GM19328 (cell line): ENCODE measurements at regions not wholly inside any gene's neighbourhood (a gene's known extent, or its start where the extent isn't known, plus 50 kb on each side); places are given as distances from the start of the nearest gene placed in this dataset.
"Not testable (repeated sequence)": the region's sequence is repeated elsewhere in the genome, so short reads cannot be mapped to it uniquely, and the experiment has no call there.

Experiments
- ATAC-seq: cut with Tn5 transposase; IDR thresholded peaks from one replicate; pipeline ENCODE4 v1.9.1; 2021; ENCODE audit warnings: mild to moderate bottlenecking, moderate library complexity; ENCODE audit not compliant: unreplicated experiment

GRCh38 chr1:38615680-38616079, 243.9 kb downstream of the RRAGC start:
- ATAC-seq, result no peak

DNA sequence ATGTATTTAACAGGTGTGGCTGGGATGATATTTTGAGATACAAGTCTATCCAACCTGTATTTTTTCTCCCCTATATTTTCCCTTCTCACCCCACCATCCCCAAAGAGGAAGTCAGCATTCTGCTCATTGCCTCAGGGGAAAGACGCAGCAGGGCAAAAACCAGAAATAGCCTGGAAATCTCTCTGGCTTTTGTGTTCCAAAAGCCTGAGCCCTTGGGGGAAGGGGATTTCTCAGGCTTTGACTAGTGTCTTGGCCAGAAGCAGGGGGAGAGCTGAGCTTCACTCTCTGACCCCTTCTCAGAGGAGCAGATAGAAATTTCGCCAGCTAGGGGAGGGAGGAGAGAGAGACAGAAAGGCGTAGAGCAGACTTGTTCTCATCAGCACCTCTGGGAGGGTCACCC, 244.7 kb downstream of the RRAGC start:
- ATAC-seq, result no peak

DNA sequence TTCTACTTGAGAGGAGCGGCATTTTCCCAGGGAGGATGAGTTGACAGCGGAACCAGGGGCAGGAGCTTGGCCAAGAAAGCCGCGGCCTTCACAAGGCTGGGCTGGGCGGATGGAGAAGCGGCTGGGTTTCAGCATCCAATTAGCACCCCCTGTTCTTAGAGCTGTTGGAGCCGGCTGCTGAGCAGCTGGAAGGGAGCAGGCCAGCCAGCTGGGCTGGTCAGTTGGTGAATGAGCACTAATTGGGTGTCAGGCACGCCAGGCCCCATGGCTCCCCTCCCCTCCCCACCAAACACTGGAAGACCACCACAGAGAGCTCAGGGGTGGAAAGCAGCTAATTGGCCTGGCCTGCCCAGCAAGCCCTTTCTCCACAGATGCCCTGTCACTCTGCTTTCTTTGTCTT, 245.6 kb downstream of the RRAGC start:
- ATAC-seq, result no peak

DNA sequence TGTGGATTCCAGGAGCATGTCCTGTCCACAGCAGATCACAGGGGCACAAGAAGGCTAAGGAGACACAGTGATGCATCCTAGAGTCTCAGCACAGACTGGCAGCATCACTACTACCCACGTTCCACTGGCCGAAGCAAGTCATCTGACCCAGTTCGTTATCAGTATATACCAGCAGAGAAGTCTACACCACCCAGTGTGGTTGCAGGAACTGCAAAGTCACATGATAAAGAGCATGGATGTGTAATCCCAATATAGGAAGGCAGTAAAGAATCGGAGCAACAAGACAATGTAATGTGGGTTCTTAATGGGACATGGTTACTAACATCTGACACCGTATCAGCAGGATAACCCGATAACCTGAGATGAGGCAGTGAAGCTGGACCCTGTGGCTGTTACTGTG, 246.6 kb downstream of the RRAGC start:
- no peak for ATAC-seq

DNA sequence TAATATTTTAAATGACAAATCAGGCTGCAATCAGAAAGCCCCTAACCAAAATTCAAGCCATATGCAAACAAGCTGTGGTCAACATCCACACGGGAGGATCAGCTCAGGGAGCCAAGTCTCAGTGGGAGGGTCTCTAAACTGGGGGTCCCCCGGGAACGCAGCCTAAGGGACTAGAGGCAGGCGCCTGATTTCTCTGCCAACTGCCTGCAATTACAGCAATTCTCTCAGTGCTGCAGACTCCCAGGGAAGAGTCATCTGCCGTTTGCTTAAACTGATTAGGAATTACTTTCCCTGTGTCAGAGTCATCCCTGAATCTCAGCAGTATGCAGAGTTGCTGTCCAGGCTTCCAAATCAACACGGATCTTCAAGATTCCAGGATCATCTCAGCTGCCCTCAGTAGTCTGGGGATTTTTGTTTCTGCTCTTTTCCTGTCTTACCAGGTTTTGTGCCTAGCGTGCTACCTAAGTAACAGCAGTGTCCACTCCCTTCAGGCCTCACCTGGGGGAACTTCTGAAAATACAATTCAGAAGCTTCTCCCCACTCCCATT, 247.8 kb downstream of the RRAGC start:
- ATAC-seq, result no peak

DNA sequence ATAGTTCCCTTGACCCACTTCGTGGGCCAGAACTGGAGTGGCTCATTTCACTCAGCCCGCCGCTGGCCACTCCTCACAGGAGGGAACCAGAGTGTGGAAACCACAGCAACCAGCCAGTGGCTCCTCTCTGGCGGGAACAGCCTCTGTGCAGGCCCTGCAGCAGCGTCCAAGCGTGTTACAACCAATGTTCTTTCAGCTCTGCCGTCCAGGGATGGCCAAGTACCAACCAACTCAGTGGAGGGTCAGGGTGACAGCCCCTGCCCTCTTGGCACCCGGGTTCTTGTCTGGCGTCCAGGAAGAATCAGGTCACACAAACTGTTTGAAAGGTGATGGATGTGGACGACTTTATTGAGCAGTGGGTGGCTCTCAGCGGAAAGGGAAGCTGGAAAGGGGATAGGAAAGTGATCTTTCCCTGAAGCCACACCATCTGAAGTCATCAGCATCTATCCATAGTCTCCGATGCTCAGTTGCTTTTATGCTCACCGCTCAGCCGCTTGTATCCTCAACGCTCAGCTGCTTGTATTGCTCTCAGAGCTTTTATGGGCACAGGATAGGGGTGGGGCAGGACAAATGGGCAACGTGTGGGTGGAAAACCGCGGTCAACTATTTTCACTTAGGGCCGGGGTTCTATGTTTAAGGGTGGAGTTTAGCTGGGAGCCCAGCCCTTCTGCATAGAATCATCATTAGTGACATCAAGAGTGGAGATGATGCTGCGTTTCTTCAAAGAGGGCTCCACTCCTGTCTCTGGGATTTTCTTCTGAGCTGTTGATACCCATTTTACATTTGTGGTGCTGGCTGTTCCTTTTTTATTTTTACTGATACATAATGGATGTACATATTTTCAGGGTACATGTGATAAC, 250.2 kb downstream of the RRAGC start:
- ATAC-seq, result no peak

- no peak for ATAC-seq
These were observed 251.2 kb downstream of the RRAGC start for GRCh38 chr1:38608202-38608864.

- no peak for ATAC-seq
These were observed 252.0 kb downstream of the RRAGC start for GRCh38 chr1:38607526-38607925.

DNA sequence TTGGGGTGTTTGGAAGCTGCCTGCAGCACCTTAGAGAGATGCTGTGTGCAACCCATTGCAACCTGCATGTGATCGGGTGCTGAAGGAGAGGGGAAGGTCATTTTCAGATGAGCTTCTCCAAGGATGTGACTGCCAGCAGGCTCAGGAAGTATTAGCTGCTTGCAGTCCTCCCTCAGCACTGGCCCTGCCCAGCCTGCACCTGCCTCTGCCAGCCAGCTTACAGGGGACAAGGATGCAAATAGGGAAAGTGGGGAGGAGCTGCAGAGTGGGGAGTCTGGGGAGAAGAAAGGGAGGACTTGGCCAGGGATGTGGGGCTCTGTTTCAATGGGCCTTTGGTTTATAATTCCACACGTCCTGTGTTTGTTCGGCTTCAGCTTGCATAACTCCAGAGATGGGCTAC, 254.5 kb downstream of the RRAGC start:
- no peak for ATAC-seq

DNA sequence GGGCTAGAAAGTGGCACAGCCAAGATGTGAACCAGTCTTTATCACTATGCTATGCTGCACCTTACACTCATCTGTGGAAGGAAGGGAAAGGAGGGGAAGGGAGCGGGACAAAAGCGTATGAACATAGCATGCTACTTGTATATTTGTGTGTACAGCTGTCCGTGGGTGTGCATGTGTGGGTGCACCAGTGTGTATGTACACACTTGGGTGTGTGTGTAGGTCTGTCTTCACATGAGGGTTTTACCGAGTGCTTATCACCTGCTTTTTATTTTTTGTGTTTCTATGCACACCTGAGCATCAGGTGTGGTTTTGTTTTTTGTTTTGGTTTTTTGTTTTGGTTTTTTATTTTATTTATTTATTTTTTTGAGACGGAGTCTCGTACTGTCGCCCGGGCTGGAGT, 255.7 kb downstream of the RRAGC start:
- ATAC-seq, result no peak

GRCh38 chr1:38600905-38601304, 258.7 kb downstream of the RRAGC start:
- ATAC-seq, result no peak

- ATAC-seq, result no peak
These were observed 259.3 kb downstream of the RRAGC start for GRCh38 chr1:38600286-38600685.

DNA sequence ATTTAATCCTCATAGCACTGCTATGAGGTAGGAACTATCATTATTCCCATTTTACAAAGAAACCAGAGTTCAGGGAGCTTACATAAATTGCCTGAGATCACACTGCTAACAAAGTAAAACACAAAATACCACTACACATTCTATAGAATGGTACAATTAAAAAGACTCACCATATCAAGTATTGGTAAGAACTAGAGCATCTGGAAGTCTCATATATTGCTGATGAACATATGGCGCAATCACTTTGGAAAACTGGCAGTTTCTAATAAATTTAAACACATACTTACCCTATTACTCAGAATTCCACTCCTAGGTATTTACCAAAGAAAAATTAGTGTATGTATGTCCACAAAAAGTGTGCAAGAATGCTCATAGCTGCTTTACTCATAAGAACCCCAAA, 261.5 kb downstream of the RRAGC start:
- no peak for ATAC-seq

GRCh38 chr1:38589036-38589435, 270.5 kb downstream of the RRAGC start:
- no peak for ATAC-seq

- no peak for ATAC-seq
These were observed 271.8 kb downstream of the RRAGC start for GRCh38 chr1:38587766-38588165.

GRCh38 chr1:38586993-38587646, 272.5 kb downstream of the RRAGC start:
- ATAC-seq, result no peak

GRCh38 chr1:38585971-38586370, 273.6 kb downstream of the RRAGC start:
- no peak for ATAC-seq

DNA sequence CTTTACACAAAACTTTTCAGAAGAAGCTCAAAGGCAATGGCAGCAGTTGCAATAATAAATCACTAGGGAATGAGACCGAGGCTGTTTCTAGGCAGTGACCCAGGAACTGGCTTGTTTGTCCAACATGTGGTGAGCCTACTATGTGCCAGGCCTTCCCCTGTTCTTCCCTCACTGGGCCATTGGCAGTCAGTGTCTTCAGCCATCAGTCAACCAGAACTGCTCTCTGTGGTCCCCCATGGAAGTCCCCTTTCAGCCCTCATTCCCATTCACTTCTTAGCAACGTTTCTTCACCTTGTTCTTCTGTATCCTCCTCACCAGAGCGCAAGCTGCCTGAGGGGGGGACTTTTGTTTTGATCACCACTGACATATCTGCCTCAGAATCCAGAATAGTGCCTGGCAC, 274.1 kb downstream of the RRAGC start:
- ATAC-seq, result no peak

GRCh38 chr1:38584448-38585355, 274.9 kb downstream of the RRAGC start:
- no peak for ATAC-seq

- ATAC-seq, result not testable (repeated sequence)
These were observed 276.3 kb downstream of the RRAGC start for GRCh38 chr1:38583287-38583686.

- ATAC-seq, result no peak
These were observed 278.2 kb downstream of the RRAGC start for GRCh38 chr1:38581396-38581795.
